ENCODE measurements at regions not wholly inside any gene's neighbourhood (a gene's known extent, or its start where the extent isn't known, plus 50 kb on each side); places are given as distances from the start of the nearest gene placed in this dataset.

DNA sequence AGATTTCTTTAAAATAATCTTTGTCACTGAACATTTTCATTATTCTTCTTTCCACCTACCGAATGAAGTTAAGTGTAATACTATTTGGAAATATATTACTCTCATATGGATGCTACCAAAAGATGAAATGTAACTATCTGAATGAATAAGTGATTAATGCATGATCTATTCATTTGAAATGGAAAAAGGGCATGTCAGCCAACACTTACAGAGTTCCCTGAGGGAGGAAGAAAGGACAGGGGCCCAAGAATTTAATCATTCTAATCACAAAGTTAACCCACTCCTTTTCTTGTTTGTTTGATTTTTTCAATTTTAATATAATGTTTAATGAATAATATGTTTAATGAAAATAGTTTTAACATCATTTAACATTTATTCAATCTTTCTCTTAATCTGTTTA is 129.4 kb downstream of the ZC3H11B start:
- no peak for DNase-seq (ENCODE audit: low spot score)
- H3K36me3 Mint-ChIP-seq = no peaks in the 10 kb centered on the region
- H3K4me1 Mint-ChIP-seq = no peaks in the 10 kb centered on the region
- ChIA-PET CTCF (no interaction called here), POLR2A (no interaction called here)
- H3K4me3 Mint-ChIP-seq = no peak overlapping the region
- H3K27me3 Mint-ChIP-seq (ENCODE audit: low read depth) = no peaks in the 10 kb centered on the region
- no peak overlapping the region for H3K27ac Mint-ChIP-seq
- no peak for ATAC-seq
- TF ChIP-seq EMX1 (CRISPR knock-in tag; IDR thresholded peaks at IDR 0.05) (no peak), PRRX2 (CRISPR knock-in tag; IDR thresholded peaks at IDR 0.05) (no peak), MXD4 (CRISPR knock-in tag; IDR thresholded peaks at IDR 0.05; ENCODE audit: borderline replicate concordance) (no peak), SMAD3 (CRISPR knock-in tag; IDR thresholded peaks at IDR 0.05; ENCODE audit: borderline replicate concordance) (no peak), ETV6 (CRISPR knock-in tag; IDR thresholded peaks at IDR 0.05) (no peak), CREB1 (CRISPR knock-in tag; IDR thresholded peaks at IDR 0.05) (no peak), RORB (CRISPR knock-in tag; IDR thresholded peaks at IDR 0.05) (no peak), KAT7 (CRISPR knock-in tag; IDR thresholded peaks at IDR 0.05; ENCODE audit: borderline replicate concordance) (no peak), ELF4 (CRISPR knock-in tag; IDR thresholded peaks at IDR 0.05; ENCODE audit: low read depth) (no peak), GABPB1 (CRISPR knock-in tag; IDR thresholded peaks at IDR 0.05) (no peak)
- TF ChIP-seq, protein P1, sequence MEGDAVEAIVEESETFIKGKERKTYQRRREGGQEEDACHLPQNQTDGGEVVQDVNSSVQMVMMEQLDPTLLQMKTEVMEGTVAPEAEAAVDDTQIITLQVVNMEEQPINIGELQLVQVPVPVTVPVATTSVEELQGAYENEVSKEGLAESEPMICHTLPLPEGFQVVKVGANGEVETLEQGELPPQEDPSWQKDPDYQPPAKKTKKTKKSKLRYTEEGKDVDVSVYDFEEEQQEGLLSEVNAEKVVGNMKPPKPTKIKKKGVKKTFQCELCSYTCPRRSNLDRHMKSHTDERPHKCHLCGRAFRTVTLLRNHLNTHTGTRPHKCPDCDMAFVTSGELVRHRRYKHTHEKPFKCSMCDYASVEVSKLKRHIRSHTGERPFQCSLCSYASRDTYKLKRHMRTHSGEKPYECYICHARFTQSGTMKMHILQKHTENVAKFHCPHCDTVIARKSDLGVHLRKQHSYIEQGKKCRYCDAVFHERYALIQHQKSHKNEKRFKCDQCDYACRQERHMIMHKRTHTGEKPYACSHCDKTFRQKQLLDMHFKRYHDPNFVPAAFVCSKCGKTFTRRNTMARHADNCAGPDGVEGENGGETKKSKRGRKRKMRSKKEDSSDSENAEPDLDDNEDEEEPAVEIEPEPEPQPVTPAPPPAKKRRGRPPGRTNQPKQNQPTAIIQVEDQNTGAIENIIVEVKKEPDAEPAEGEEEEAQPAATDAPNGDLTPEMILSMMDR (IDR thresholded peaks at IDR 0.05) = no peak
- TF ChIP-seq, protein P2, sequence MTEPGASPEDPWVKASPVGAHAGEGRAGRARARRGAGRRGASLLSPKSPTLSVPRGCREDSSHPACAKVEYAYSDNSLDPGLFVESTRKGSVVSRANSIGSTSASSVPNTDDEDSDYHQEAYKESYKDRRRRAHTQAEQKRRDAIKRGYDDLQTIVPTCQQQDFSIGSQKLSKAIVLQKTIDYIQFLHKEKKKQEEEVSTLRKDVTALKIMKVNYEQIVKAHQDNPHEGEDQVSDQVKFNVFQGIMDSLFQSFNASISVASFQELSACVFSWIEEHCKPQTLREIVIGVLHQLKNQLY (CRISPR knock-in tag; IDR thresholded peaks at IDR 0.05) = no peak
- TF ChIP-seq, protein P3, sequence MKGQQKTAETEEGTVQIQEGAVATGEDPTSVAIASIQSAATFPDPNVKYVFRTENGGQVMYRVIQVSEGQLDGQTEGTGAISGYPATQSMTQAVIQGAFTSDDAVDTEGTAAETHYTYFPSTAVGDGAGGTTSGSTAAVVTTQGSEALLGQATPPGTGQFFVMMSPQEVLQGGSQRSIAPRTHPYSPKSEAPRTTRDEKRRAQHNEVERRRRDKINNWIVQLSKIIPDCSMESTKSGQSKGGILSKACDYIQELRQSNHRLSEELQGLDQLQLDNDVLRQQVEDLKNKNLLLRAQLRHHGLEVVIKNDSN (CRISPR knock-in tag; IDR thresholded peaks at IDR 0.05) = no peak
- TF ChIP-seq, protein P4, sequence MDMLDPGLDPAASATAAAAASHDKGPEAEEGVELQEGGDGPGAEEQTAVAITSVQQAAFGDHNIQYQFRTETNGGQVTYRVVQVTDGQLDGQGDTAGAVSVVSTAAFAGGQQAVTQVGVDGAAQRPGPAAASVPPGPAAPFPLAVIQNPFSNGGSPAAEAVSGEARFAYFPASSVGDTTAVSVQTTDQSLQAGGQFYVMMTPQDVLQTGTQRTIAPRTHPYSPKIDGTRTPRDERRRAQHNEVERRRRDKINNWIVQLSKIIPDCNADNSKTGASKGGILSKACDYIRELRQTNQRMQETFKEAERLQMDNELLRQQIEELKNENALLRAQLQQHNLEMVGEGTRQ (CRISPR knock-in tag; IDR thresholded peaks at IDR 0.05) = no peak
- TF ChIP-seq, protein P5, sequence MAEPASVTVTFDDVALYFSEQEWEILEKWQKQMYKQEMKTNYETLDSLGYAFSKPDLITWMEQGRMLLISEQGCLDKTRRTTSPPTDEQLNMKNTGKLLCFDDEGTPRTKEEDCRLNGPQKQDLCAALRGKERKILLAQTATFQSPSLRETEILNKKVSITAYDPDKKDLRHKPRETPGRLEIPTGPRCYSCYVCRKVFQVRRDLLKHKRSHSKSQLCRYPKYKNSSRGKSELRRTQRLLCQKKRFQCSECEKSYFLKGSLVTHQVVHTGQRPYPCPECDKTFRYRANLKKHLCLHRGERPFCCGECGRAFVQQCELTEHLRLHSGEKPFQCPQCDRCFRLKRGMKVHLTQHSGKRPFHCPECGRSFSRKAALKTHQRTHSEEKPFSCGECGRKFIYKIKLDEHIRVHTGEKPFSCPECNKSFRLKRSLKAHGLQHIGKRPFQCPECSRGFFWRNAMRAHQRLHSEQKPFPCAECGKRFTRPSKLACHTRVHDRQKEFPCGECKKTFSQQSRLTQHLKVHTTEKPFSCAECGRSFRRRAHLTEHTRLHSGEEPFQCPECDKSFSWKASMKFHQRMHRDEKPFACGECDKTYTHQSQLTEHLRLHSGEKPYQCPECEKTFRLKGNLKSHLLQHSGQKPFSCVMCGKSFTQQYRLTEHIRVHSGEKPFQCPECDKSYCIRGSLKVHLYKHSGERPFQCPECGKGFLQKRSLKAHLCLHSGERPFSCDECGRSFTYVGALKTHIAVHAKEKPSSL (CRISPR knock-in tag; conservative IDR thresholded peaks at IDR 0.05) = no peak
- TF ChIP-seq, protein P6, sequence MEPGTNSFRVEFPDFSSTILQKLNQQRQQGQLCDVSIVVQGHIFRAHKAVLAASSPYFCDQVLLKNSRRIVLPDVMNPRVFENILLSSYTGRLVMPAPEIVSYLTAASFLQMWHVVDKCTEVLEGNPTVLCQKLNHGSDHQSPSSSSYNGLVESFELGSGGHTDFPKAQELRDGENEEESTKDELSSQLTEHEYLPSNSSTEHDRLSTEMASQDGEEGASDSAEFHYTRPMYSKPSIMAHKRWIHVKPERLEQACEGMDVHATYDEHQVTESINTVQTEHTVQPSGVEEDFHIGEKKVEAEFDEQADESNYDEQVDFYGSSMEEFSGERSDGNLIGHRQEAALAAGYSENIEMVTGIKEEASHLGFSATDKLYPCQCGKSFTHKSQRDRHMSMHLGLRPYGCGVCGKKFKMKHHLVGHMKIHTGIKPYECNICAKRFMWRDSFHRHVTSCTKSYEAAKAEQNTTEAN (CRISPR knock-in tag; IDR thresholded peaks at IDR 0.05) = no peak
- TF ChIP-seq, protein P7, sequence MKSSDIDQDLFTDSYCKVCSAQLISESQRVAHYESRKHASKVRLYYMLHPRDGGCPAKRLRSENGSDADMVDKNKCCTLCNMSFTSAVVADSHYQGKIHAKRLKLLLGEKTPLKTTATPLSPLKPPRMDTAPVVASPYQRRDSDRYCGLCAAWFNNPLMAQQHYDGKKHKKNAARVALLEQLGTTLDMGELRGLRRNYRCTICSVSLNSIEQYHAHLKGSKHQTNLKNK (CRISPR knock-in tag; IDR thresholded peaks at IDR 0.05) = no peak
- TF ChIP-seq, protein P8, sequence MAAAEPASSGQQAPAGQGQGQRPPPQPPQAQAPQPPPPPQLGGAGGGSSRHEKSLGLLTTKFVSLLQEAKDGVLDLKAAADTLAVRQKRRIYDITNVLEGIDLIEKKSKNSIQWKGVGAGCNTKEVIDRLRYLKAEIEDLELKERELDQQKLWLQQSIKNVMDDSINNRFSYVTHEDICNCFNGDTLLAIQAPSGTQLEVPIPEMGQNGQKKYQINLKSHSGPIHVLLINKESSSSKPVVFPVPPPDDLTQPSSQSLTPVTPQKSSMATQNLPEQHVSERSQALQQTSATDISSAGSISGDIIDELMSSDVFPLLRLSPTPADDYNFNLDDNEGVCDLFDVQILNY (CRISPR knock-in tag; IDR thresholded peaks at IDR 0.05) = no peak
- TF ChIP-seq, protein P9, sequence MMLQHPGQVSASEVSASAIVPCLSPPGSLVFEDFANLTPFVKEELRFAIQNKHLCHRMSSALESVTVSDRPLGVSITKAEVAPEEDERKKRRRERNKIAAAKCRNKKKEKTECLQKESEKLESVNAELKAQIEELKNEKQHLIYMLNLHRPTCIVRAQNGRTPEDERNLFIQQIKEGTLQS (CRISPR knock-in tag; conservative IDR thresholded peaks at IDR 0.05) = no peak
- TF ChIP-seq, protein P10, sequence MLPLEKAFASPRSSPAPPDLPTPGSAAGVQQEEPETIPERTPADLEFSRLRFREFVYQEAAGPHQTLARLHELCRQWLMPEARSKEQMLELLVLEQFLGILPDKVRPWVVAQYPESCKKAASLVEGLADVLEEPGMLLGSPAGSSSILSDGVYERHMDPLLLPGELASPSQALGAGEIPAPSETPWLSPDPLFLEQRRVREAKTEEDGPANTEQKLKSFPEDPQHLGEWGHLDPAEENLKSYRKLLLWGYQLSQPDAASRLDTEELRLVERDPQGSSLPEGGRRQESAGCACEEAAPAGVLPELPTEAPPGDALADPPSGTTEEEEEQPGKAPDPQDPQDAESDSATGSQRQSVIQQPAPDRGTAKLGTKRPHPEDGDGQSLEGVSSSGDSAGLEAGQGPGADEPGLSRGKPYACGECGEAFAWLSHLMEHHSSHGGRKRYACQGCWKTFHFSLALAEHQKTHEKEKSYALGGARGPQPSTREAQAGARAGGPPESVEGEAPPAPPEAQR (CRISPR knock-in tag; IDR thresholded peaks at IDR 0.05) = no peak
- no peaks in the 10 kb centered on the region for H3K9me3 Mint-ChIP-seq
